GF-D8 (cell line): ENCODE measurements at regions not wholly inside any gene's neighbourhood (a gene's known extent, or its start where the extent isn't known, plus 50 kb on each side); places are given as distances from the start of the nearest gene placed in this dataset.

Experiments
- DNase-seq: peaks from one replicate; lab custom pipeline; 2025; lab: John Stamatoyannopoulos, UW

- DNase-seq, result no peak
Measured at GRCh38 chr13:76440568-76440967, 445.6 kb downstream of the KCTD12 start.

DNA sequence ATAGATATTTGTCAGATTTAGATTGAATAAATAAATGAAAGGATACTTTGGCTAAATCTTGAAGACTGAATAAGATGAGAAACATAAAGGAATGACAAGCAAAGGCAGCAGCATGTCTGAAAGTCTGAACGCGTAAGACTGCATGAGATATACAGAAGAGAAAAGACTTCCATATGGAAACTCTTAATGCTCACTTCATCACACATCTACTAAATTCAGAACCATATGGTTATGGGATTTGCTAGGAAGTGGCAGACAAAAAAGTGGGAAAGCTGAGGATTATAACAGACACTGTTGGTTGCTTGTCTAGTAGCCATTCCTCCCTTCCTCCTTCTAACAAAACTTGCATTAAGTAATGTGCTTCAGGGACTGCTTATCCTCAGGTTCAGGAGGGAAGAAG lies 446.7 kb downstream of the KCTD12 start:
- no peak for DNase-seq

DNA sequence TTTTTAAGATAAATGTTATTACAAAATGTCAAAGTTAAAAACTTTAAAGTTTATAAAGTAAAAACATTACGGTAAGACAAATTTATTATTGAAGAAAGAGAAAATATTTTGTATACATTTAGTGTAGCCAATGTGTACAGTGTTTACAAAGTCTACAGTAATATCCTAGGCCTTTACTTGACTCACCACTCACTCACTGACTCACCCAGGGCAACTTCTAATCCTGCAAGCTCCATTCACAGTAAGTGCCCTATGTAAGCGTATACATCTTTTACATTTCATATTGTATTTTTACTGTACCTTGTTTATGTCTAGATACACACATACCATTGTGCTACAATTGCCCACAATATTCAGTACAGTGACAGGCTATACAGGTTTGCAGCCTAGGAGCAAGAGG lies 448.2 kb downstream of the KCTD12 start:
- no peak for DNase-seq

- no peak for DNase-seq
Measured at GRCh38 chr13:76425935-76426334, 460.3 kb downstream of the KCTD12 start.

DNA sequence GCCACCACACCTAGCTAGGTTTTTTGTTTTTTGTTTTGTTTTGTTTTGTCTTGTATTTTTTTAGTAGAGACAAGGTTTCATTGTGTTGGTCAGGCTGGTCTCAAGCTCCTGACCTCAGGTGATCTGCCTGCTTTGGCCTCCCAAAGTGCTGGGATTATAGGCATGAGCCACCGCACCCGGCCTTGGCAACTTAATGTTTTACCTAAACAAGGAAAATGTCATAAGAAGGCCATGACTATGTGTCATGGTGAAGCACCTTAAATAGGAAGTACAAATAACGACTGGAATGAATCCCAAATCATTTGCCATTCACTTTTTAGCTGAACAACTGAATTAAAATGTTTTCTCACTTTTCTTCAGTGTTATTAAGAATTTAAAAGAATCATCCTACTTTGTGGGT lies 465.2 kb downstream of the KCTD12 start:
- no peak for DNase-seq

GRCh38 chr13:76418404-76418803 lies 467.8 kb downstream of the KCTD12 start:
- no peak for DNase-seq

- DNase-seq, result no peak
Measured at GRCh38 chr13:76414320-76414719, 471.9 kb downstream of the KCTD12 start.

- DNase-seq, result no peak
Measured at GRCh38 chr13:76406243-76406642, 480.0 kb downstream of the KCTD12 start.

GRCh38 chr13:76398425-76398824 lies 487.8 kb downstream of the KCTD12 start:
- no peak for DNase-seq

- DNase-seq, result no peak
Measured at GRCh38 chr13:76397413-76397812, 488.8 kb downstream of the KCTD12 start.

DNA sequence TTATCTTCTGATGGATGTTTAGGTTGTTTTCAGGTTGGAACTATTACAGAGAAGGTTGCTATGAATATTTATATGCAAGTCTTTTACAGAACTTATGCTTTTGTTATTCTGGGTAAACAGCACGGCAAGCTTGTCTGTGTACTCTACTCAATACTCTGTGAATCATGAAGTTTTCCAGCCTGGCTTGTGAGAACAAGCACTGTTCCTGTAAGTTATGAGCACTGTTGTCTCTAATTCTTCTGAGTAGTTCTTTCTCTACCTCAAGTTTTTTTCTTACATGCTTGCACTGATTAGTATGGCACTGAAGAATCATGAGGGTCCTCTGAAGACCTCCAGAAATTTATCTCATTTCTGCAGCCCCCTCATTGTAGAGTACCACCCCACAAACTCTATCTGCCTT lies 496.9 kb downstream of the KCTD12 start:
- DNase-seq, result no peak

DNA sequence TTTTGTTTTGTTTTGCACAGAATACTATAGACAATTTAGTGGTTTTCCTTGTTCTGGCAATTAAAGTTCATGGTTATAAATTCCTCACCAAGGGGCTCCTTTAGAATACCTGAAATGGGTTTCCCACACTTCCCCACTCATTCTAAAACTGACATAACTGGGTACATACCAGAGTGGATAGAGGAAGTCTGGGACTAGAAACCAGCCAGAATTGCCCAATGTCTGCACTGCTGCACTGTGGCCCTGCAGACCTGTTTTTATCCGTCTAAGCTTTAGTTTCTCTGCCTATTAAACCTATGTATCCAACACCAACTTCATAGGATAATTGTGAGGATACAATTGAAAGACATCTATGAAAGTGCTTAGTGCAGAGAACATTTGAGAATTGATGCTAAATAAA lies 498.6 kb downstream of the KCTD12 start:
- no peak for DNase-seq

GRCh38 chr13:76386321-76386720 lies 499.9 kb downstream of the KCTD12 start:
- no peak for DNase-seq

GRCh38 chr13:76385586-76385985 lies 500.6 kb downstream of the KCTD12 start:
- no peak for DNase-seq

GRCh38 chr13:76383676-76384461 lies 502.3 kb downstream of the KCTD12 start:
- DNase-seq, result no peak

DNA sequence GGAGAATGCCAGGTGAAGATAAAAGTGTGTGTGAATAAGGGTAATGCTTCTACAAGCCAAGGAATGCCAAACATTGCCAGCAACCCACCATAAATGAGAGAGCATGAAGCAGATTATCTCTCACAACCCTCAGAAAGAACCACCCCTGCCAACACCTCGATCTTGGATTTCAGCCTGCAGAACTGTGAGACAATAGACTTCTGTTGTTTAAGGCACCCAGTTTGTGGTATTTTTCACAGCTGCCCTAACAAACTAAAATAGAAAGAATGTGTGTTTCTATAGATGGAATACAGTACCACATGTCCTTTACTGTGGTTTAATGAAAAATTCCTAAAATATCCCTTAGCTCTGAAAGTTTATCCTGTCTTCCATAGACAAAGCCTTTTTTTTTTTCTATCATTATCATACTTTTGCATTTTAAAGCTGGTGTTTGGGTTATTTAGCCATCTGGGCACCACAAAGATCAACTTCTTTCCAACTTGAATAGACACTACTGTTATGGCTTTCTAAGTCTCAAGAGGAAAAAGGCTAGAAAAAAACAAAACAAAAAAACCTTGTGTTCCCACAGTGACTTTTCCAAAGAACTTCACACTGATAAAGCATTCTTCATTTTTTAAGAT lies 505.6 kb downstream of the KCTD12 start:
- DNase-seq, result no peak

- no peak for DNase-seq
Measured at GRCh38 chr13:76379341-76380105, 506.7 kb downstream of the KCTD12 start.

- DNase-seq, result no peak
Measured at GRCh38 chr13:76378767-76379166, 507.4 kb downstream of the KCTD12 start.

GRCh38 chr13:76363682-76364289 lies 522.4 kb downstream of the KCTD12 start:
- no peak for DNase-seq

- DNase-seq, result no peak
Measured at GRCh38 chr13:76361868-76362267, 524.3 kb downstream of the KCTD12 start.

DNA sequence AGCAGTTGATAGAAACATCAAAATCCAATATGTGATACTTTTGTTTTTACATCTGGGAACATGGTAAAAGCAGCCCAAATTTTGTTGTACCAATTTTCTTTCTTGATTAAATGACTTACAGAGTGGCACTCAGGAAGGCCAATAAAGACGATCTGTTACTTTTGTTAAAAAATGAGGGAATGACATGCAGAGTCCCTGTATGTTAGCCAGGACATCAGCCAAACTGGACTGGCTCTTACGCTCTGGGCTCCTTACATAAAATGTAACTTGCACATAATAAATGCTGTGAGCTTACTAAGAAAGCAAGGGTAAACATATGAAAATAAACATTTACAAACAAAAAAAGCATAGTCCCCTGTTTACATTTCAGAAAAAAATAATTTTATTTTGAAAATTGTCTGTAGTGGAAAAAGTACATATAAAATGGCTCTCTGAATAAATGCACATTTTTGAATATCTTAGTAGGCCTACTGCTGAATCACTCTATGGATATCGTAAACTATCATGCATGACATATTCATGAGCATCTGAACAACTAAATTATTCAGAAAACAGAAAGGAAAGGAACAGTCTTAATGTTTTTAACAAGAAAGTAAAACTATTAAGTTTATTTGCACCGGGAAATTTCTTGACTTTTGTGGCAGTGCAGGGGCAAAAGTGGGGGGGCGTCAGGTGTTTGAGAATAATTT lies 534.5 kb downstream of the KCTD12 start:
- DNase-seq, result no peak

DNA sequence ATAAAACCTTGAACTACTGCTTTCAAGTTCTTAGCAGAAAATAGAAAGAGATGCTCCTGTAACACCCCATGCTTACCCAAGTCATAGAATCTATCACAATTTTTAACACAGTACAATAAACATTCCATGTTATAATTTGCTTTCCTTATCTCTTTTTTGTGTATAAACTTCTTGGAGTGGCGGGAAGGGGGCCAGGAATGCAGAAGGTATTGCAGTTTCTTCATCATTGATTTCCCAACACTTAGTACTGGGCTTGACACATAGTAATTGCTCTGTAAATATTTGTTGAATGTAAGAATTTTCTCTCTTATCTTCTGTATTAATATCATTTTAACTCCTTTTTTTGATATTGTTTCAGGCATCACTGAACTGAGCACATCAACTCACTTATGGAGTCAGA lies 535.8 kb downstream of the KCTD12 start:
- DNase-seq, result no peak
